ENCODE measurements at regions not wholly inside any gene's neighbourhood (a gene's known extent, or its start where the extent isn't known, plus 50 kb on each side); places are given as distances from the start of the nearest gene placed in this dataset.

DNA sequence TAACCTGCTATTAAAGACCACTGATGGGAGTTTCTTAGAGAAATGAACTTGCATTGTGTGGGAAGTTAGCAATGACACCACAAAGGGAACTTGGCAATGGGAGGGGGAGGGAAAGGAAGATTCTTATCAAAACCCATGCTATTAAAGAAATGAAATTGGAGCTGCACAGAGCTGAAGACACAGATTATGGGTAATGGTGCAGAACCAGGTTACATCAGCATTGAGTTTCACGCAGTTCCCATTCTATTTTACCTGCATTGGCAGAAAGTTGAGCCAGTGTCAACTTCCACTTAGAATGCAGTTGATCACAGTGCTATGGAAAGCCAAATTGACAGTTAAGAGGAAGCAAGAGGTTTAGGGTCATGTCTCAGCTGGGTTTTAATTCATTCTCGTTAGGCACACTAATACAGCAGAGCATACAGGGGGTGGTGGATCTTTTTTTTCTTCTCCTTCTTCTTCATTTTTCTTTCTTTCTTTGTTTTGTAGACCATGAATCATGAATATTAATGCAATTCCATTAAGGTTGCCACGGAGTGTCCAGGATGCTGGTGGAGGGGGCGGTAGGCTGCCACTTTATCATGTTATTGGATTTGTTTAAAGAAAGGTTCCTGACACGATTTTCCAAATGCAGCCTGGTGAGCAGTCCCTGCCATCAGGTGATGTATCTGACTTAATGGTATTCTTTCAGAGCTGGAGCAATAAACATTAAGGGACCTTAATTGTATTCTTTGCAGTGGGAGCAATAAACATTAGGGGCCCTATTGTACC is 1092.0 kb upstream of the MAP3K7 start:
- no peak overlapping the region for H3K4me3 Mint-ChIP-seq
- no peaks in the 10 kb centered on the region for H3K36me3 Mint-ChIP-seq (ENCODE audit: insufficient read depth)
- no peaks in the 10 kb centered on the region for H3K4me1 Mint-ChIP-seq (ENCODE audit: low read depth in 2 of 2)
- no peak for DNase-seq
- no peaks in the 10 kb centered on the region for H3K27me3 Mint-ChIP-seq
- ATAC-seq (replicated peaks), result no peak
- H3K27ac Mint-ChIP-seq, result no peak overlapping the region
- peaks cover 7 to 15% of the 10 kb centered on the region in 2 donors for H3K9me3 Mint-ChIP-seq

DNA sequence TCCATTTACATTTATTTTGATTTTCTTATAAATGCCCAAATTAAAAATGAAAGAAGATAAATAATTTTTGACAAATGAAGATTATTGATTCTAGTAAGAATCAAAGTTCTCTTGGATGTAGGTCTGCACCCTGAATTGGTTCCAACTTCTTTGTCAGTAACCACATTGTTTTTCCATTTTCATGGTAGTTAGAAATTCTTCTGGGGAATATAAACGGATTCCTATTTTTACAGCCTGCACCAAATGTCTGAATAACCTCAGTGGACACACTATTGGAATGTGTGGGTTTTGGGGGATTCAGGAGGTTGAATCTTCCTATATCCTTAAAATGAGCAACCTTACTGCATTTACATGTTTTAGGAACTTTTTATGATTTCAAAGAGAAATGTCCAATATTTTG is 1085.3 kb upstream of the MAP3K7 start:
- Mint-ChIP-seq H3K27ac (no peak overlapping the region), H3K4me1 (ENCODE audit: low read depth in 2 of 2) (no peaks in the 10 kb centered on the region), H3K27me3 (no peaks in the 10 kb centered on the region), H3K4me3 (no peak overlapping the region), H3K36me3 (ENCODE audit: insufficient read depth) (no peaks in the 10 kb centered on the region), H3K9me3 (peaks cover 5 to 10% of the 10 kb centered on the region in 2 donors)
- ATAC-seq (replicated peaks), result no peak
- DNase-seq, result no peak

DNA sequence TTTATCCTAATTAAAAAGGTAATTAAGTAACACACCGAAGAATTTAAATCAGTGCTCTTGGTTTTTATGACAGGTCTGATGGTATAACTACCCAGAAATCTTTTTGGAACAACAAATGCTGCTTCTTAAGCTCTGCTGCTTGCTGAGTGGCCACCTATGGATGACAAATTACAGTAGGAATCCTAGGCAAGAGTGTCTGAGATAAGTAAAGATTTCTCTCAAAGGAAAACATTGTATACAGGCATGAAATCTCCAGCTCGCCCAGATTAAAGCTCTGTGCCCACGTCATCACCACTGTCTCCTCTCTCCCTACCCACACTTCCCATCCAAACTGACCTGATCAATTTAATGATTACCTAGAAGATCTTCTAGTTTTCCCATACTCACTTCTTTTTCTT is 1083.0 kb upstream of the MAP3K7 start:
- ATAC-seq (replicated peaks), result no peak

DNA sequence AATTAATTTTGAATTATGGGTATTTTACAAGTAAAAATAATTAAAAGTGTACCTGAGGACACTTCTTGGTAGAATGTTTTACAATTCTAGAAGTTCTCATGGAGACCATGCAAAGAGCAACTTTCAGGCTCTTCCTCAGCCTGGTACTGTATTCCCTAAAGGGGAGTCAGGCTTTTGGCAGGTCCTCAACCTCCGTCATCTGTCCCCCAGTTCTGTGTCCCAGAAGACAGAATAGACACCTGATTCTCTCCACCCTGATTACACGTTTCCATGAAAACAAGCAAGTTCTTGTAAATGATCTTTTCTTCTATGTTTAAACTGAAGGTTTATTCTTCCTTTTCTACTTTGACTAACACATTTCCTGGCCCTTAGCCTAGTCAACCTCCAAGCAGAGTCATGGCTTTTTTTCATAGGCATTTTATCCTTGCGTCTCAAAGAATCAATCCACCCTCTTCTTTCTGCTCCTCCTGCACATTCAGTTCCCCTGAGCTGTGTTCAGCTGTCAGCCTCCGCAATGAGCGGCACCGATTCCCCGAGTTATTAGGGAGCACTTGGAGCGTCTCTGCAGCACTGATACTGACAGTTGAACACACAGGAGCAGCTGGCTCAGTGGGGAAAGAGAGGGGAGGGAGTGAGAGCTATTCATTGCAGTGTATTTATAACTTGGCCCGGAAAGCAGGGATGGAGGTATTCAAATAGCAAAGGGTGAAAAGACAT is 1082.4 kb upstream of the MAP3K7 start:
- no peak for DNase-seq
- H3K4me3 Mint-ChIP-seq, result no peak overlapping the region

More for the DNA sequence above, 1083.0 kb upstream of the MAP3K7 start:
- Mint-ChIP-seq H3K9me3 (peaks cover 3 to 10% of the 10 kb centered on the region in 2 donors), H3K4me1 (ENCODE audit: low read depth in 2 of 2) (no peaks in the 10 kb centered on the region), H3K4me3 (no peak overlapping the region), H3K27ac (no peak overlapping the region), H3K36me3 (ENCODE audit: insufficient read depth) (no peaks in the 10 kb centered on the region), H3K27me3 (no peaks in the 10 kb centered on the region)
- DNase-seq, result no peak

DNA sequence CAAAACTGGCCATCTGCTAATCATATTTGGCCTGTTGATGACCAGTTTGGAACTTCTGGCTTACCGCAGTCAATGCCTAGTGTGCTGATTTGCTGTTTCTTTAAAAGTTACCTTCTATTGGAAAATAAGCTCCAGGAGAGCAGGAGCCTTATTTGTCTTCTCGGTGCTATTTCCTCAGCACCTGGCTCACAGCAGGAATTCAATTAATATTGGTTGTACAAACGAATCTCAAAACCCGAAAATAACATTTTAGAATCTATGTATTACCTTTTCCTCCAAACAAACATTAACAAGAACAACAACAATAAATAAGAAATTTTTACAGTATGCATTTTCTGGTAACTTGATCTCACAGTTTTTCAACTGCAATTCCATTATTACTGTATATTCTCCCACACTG is 1080.7 kb upstream of the MAP3K7 start:
- Mint-ChIP-seq H3K36me3 (ENCODE audit: insufficient read depth) (no peaks in the 10 kb centered on the region), H3K4me1 (ENCODE audit: low read depth in 2 of 2) (no peaks in the 10 kb centered on the region), H3K27me3 (no peaks in the 10 kb centered on the region), H3K9me3 (peaks cover 3 to 10% of the 10 kb centered on the region in 2 donors), H3K27ac (no peak overlapping the region), H3K4me3 (no peak overlapping the region)
- DNase-seq, result no peak
- no peak for ATAC-seq (replicated peaks)

More for the DNA sequence above, 1082.4 kb upstream of the MAP3K7 start:
- ATAC-seq (replicated peaks), result no peak
- Mint-ChIP-seq H3K27me3 (no peaks in the 10 kb centered on the region), H3K9me3 (peaks cover 3 to 10% of the 10 kb centered on the region in 2 donors), H3K27ac (no peak overlapping the region), H3K4me1 (ENCODE audit: low read depth in 2 of 2) (no peaks in the 10 kb centered on the region), H3K36me3 (ENCODE audit: insufficient read depth) (no peaks in the 10 kb centered on the region)

DNA sequence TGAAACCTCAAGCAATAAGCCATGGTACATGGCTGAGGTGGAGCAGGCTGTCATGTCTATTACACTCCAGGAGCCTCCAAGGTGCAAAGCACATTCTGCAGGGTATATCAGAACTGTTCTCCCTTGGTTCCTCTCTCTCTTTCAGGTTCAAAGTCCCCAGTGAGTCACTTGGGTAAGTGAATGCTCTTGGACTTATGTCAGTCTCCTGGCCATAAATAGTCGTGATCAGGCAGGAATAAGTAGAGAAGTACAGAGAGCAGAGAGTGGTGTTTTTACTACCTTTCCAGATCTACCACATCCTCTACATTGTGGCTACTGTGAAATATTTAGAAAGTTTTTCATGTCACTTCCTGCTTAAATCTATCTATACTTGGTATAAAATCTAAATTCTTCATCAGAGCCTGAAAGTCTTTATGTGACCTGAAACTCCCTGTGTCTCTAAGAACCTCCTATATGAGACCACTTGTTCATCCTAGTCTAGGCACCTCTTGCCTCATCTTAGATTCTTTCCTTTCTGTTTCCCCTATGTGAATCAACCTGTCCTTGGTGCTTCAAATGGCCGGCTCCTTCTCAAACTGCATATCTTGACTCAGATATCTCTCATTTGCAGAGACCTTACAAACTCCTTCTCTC is 1077.6 kb upstream of the MAP3K7 start:
- Mint-ChIP-seq H3K27me3 (no peaks in the 10 kb centered on the region), H3K4me1 (ENCODE audit: low read depth in 2 of 2) (no peaks in the 10 kb centered on the region), H3K4me3 (no peak overlapping the region), H3K36me3 (ENCODE audit: insufficient read depth) (no peaks in the 10 kb centered on the region), H3K9me3 (peaks cover 1 to 3% of the 10 kb centered on the region in 2 donors), H3K27ac (no peak overlapping the region)
- ATAC-seq (replicated peaks), result no peak
- no peak for DNase-seq

DNA sequence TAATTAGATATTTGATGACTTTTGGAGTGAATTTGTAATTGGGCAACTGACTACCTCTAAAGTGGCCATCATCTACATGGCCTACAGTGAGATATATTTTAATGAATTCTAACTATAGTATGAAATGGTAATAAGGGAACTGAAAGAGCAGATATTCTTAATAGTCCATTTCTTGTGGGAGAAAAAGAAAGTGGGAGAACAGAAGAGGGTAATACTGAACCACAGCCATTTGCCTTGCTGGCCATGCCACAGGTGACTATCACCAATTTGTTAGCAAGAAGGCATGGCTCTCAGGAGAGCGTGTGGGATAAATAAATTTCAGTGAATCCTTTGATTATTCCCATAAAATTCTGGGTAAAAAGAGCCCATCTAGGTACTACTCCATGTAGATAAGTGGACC is 1074.0 kb upstream of the MAP3K7 start:
- Mint-ChIP-seq H3K9me3 (no peaks in the 10 kb centered on the region), H3K27ac (no peak overlapping the region), H3K4me1 (ENCODE audit: low read depth in 2 of 2) (no peaks in the 10 kb centered on the region), H3K36me3 (ENCODE audit: insufficient read depth) (no peaks in the 10 kb centered on the region), H3K27me3 (no peaks in the 10 kb centered on the region), H3K4me3 (no peak overlapping the region)
- ATAC-seq (replicated peaks) (no peak), DNase-seq (no peak)

DNA sequence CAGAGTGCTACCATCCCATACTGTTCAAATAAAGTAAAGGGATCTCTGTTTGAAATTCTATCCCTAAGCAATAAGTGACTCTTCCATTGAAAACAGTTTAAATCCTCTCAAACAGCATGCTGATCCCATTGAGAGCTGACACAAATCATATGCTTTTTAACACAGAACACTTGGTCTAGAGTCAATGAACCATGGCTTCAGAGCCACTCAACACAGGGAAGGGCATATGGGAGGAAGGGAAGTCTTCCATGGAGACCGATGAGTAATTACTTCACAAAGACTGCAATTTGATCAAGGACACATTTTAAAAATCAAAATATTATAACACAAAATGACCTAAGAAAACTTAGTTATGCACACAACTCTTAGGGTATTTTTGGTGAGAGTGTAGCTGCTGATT is 1073.0 kb upstream of the MAP3K7 start:
- Mint-ChIP-seq H3K9me3 (peaks cover 0 to 7% of the 10 kb centered on the region in 2 donors), H3K4me1 (ENCODE audit: low read depth in 2 of 2) (no peaks in the 10 kb centered on the region), H3K27ac (no peak overlapping the region), H3K4me3 (no peak overlapping the region), H3K27me3 (no peaks in the 10 kb centered on the region), H3K36me3 (ENCODE audit: insufficient read depth) (no peaks in the 10 kb centered on the region)
- ATAC-seq (replicated peaks) (no peak), DNase-seq (no peak)

DNA sequence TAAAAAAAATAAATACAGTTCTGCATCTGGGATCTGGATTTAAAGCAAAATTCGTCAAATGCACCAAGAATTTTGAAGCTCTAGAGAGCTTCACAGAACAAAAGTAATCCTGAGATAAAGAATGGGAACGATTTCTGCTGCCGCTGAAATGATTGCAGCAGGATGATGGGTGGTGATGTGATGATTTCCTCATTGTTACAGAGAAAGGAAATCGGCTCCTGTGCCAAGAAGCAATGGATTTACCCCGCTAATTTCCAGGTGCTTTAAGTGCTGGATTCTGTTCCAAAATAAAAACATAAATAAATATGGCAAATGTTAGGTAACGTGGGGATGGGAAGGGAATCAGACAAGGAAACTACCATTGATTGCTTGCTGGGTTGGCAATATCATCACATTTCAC is 1067.9 kb upstream of the MAP3K7 start:
- no peaks in the 10 kb centered on the region for H3K36me3 Mint-ChIP-seq (ENCODE audit: insufficient read depth)
- H3K4me3 Mint-ChIP-seq, result no peak overlapping the region
- no peaks in the 10 kb centered on the region for H3K4me1 Mint-ChIP-seq (ENCODE audit: low read depth in 2 of 2)
- no peak for ATAC-seq (replicated peaks)
- H3K27ac Mint-ChIP-seq, result no peak overlapping the region
- no peak for DNase-seq
- no peaks in the 10 kb centered on the region for H3K27me3 Mint-ChIP-seq
- peaks cover 0 to 7% of the 10 kb centered on the region in 2 donors for H3K9me3 Mint-ChIP-seq

DNA sequence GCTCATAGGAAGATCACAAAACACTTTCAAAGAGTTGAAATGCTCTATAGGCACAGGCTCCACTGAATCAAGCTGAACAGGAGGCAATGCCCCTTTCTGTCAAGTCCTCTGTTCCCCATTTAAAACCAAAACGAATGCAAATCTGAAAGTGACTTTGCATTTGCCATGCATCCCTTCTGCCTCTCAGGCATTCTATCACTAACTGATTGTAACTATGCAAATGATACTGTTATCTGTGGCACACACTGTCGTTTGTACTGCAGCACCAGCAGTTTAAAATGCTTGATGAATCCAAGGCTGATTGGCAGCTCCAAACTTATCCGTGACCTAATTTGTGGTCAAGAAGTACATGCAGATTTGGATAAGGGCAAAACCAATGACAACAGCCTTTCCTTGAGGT is 1067.5 kb upstream of the MAP3K7 start:
- Mint-ChIP-seq H3K27ac (no peak overlapping the region), H3K27me3 (no peaks in the 10 kb centered on the region), H3K4me3 (no peak overlapping the region), H3K9me3 (peaks cover 0 to 7% of the 10 kb centered on the region in 2 donors), H3K36me3 (ENCODE audit: insufficient read depth) (no peaks in the 10 kb centered on the region), H3K4me1 (ENCODE audit: low read depth in 2 of 2) (no peaks in the 10 kb centered on the region)
- ATAC-seq (replicated peaks) (no peak), DNase-seq (no peak)

DNA sequence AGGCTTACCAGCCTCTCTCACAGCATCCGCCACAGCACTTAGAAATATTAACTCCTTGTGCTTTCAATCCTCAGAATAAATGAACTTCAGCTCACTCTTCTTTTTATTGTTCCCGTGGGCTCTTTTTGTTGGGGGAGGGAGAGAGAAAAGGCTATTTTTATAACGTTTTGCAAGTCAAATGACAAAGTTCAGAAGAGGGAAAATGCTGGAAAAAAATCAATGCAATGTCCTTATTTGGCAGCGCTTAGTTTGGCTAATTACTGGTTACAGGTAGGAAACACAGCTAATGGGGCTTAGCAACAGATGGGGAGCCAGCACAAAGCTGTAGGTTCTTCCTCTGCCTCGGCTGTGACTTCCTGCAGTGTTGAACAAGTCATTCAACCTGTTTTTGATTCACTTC is 1067.0 kb upstream of the MAP3K7 start:
- peaks cover 0 to 7% of the 10 kb centered on the region in 2 donors for H3K9me3 Mint-ChIP-seq
- ATAC-seq (replicated peaks) (no peak), DNase-seq (no peak)
- H3K36me3 Mint-ChIP-seq (ENCODE audit: insufficient read depth), result no peaks in the 10 kb centered on the region
- H3K27me3 Mint-ChIP-seq, result no peaks in the 10 kb centered on the region
- H3K4me1 Mint-ChIP-seq (ENCODE audit: low read depth in 2 of 2), result no peaks in the 10 kb centered on the region
- no peak overlapping the region for H3K27ac Mint-ChIP-seq
- H3K4me3 Mint-ChIP-seq, result no peak overlapping the region

DNA sequence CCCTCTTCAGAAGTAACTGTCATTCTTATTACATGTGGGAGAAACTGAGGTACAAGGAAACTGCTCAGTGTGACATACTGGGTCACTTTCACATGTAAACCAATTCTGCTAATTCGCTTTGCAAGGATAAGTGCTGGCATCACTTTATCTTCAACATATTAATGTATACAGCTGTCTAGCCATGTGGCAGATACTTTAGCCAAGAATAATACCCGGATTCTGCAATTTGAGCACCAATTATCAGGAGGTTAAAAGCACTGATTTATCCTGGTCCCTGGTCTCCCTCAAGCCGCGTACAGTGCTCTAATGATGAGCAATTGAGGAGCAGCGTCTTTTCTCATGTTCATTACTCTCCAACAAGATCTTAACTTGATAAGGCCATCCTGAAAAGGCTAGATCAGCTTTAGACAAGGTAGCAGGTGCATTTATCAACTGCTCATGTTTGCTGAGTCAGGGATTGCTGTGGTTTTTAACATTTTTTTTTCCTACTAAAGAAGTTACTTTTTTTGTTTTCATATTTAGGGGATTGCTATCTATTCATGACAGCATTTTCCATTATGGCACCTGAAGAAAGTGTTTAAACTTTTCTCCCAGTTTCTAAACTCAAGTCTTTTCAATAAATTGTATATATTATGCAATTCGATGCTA is 1066.3 kb upstream of the MAP3K7 start:
- no peak for DNase-seq
- Mint-ChIP-seq H3K4me1 (ENCODE audit: low read depth in 2 of 2) (no peaks in the 10 kb centered on the region), H3K4me3 (no peak overlapping the region), H3K36me3 (ENCODE audit: insufficient read depth) (no peaks in the 10 kb centered on the region), H3K27me3 (no peaks in the 10 kb centered on the region), H3K27ac (no peak overlapping the region), H3K9me3 (peaks cover 0 to 7% of the 10 kb centered on the region in 2 donors)
- no peak for ATAC-seq (replicated peaks)

DNA sequence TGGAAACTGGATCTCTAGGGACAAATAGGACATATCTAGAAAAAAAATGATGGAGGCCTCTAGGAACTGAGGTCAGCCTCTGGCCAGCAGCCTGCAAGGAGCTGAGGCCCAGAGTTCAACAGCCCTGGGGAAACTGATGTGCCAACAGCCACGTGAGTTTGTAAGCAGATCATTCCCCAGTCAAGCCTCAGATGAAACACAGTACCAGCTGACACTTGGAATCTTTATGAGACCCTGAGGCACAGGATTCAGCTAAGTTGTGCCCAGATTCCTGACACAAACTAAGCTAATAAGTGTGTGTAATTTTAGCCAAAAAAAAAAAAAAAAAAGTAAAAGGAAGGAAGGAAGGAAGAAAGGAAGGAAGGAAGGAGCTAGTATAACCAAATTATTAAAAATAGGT is 1059.8 kb upstream of the MAP3K7 start:
- Mint-ChIP-seq H3K9me3 (peaks cover 0 to 11% of the 10 kb centered on the region in 2 donors), H3K27me3 (no peaks in the 10 kb centered on the region), H3K36me3 (ENCODE audit: insufficient read depth) (no peaks in the 10 kb centered on the region), H3K27ac (no peak overlapping the region), H3K4me3 (no peak overlapping the region), H3K4me1 (ENCODE audit: low read depth in 2 of 2) (no peaks in the 10 kb centered on the region)
- no peak for ATAC-seq (replicated peaks)
- DNase-seq, result no peak

Measured in effector memory CD8-positive, alpha-beta T cell (primary cell).